ENCODE measurements at regions not wholly inside any gene's neighbourhood (a gene's known extent, or its start where the extent isn't known, plus 50 kb on each side); places are given as distances from the start of the nearest gene placed in this dataset.
"Not testable (repeated sequence)": the region's sequence is repeated elsewhere in the genome, so short reads cannot be mapped to it uniquely, and the experiment has no call there.

DNA sequence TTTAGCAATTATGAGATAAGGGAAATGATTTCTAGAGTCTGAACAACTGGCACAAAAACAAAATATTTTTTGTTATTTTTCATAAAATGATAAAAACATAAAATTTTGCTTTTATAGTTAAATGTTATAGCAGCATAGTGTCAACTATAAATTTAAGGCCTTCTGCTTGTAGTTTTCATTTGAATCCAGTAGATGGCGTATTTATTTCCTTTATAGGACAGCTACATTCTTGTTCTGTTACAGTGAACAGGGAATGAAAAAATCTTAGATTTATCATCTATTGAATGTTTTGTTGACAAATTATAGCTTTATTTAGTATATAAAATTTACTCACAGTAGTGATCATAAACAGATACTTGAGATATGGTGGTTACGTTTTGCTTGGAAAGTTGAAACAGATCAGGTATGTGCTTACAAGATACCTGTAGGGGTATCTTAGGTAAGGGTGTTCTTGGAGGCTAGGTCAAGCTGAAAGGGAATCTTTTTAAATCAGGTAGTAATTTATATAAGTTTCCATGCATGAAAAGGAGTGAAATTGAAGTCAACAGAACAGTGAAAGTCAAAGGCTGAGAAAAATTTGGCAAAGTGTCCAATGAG, 239.3 kb upstream of the GRIN3A start:
- no peak for DNase-seq (ENCODE audit: low spot score)

DNA sequence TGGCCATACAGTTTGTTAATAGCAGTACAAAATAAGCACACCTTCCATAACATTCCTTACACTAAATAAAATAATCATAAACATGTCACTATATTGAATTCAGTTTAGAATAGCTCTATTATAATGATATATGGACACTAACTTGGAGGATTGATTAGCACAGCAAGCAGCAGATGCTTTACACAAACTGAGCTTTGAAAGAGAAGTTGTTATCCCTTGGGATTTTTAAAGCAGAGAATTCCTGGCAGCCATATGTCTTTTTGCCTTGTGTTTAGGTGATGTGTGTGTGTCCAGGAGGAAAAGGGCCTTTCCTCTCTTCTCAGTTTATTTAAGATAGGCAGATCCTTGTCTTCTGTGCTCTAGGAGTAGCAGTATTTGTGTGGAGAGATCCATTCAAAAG, 232.2 kb upstream of the GRIN3A start:
- no peak for DNase-seq (ENCODE audit: low spot score)

DNA sequence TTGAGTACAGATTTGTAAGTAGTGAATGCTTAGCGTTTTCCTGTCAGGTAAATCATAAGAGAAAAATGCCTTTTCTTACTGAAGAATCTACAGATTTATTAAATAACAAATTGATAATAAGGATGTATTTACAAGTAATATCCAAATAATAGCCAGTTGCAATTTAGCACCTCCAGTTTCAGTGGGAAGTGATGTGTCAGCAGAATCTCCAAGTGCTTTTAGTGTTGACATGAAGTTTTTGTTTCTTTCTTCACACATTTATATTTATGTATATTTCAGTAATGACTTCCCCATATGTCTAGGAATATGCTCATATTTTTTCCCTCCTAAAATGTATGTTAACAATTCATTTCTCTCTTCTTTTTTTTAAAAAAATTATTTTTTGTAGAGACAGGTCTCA, 229.9 kb upstream of the GRIN3A start:
- DNase-seq (ENCODE audit: low spot score), result no peak

DNA sequence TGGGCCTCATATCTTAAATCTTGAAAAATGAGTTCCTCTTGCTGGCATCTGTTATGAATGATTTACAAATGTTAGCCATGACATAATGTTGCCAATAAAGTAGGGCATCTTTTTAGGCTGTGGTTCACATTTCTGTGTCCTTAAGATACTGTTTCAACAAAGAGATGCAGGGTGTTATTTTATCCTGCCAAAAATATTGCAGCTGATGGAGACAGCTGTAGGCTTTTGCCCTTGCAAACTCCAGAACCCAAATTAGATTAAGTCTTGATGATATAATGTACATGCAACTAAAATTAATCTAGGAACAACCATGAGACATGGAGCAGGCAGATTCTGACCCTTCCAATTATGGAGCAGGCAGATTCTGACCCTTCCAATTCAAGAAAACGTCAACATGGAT, 228.2 kb upstream of the GRIN3A start:
- DNase-seq (ENCODE audit: low spot score), result no peak

DNA sequence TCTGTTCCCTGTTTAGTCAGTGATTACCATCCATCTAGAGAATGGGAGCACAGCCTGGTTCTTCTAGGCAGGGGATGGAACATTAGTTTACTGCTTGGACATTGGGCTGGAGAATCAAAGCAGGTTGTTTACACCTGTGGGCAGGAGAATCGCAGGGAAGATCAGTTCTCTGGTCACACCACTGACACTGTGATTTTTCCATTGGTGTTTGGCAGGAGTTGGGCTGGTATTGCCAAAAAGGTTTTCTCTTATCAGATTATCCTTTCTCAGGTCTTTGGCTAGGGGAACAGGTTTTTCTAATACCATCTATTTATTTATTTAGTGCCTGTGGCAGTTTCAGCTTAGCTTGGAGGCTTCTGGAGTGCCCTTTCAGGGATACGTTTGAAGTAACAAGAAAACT, 219.3 kb upstream of the GRIN3A start:
- no peak for DNase-seq (ENCODE audit: low spot score)

DNA sequence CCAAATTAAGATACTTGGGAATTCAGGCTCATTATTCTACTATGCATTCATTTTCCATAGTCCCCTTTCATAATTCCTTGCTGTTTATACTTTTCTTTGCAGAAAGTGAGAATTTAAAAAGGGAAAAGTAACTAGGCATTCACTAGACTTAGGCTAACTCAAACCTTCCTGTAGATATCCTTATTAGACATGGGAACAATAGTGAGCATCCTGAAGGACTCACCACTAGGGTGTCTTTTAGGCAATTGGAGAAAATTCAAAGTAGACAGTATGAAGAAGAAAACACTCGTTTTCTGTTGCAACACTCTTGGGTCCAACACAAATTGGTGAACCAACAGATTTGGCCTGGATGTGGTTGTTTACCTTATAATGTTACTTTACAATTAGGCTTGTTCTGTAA, 213.2 kb upstream of the GRIN3A start:
- no peak for DNase-seq (ENCODE audit: low spot score)

DNA sequence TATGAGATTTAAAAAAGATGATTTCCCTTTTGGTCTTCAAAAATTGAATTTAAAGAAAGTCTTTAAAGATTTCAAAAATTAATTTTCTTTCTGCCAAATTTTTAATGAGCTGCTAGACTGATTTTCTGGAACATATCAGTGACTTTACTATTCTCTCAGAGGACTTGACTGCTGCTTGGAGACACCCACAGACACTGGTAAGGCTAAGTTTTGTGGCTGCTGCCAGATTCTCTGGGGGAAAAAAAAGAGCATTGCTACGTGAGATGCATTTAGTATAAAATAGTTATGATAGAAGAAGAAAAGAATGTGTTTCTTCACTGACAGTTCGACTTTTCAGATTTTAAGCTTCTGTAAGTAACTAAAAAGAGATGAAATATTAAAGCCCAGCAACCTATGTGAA, 193.3 kb upstream of the GRIN3A start:
- no peak for DNase-seq (ENCODE audit: low spot score)

DNA sequence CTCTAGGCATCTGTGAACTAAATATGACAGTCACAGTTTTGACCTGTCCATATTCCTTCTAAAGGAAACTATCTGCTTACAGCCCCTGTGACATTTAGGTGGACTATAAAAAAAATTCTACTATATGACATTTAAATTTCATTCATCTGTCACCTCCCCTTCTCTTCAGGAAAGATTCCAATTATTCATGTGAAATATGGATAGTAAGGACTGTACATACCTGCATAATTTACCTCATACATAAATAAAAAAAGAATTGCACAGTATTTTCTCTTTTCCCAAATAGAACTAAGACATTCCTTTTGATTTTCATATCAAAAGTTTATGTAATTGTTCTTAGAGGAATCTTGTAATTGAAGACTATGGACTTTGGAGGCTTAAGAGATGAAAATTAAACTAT, 192.3 kb upstream of the GRIN3A start:
- no peak for DNase-seq (ENCODE audit: low spot score)

DNA sequence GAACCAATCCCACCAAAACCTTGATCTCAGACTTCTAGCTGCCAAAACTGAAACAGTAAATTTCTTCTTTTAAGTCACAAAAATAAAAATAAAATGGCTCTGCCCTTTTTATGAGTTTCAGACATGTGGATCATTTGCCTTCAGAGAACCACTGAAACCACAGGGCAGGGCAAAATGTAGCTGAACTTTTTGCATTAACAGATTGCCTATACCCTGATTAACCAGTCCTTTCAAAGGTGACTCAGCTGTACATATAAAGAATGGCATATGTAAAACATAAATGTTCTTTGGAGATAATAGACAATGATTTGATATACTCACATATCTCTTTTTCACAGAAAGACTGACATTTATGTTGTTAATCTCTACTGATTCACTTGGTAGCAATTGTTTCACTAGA, 187.1 kb upstream of the GRIN3A start:
- DNase-seq (ENCODE audit: low spot score), result no peak

DNA sequence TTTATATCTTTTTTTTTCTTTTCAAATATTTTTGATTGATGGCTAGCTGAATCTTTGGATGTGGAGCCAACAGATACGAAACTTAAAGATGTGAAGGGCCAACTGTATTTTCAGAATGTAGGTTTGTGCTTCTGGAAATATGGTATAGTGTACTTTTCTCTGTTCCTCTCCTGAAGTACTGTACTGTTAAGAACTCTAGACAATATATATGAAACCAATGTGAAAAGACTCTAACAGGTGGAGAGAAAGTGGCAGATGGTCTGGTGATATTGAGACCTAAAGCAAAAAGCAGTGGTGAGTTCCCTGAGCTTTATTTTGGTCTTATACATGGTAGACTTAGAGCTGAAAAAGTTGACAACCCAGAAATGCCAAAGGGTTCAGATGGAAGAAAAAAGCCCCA, 185.0 kb upstream of the GRIN3A start:
- no peak for DNase-seq (ENCODE audit: low spot score)

DNA sequence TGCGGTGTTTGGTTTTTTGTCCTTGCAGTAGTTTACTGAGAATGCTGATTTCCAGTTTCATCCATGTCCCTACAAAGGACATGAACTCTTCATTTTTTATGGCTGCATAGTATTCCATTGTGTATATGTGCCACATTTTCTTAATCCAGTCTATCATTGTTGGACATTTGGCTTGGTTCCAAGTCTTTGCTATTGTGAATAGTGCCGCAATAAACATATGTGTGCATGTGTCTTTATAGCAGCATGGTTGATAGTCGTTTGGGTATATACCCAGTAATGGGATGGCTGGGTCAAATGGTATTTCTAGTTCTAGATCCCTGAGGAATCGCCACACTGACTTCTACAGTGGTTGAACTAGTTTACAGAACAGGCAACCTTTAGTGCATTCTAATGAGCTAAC, 178.5 kb upstream of the GRIN3A start:
- not testable (repeated sequence) for DNase-seq (ENCODE audit: low spot score)

DNA sequence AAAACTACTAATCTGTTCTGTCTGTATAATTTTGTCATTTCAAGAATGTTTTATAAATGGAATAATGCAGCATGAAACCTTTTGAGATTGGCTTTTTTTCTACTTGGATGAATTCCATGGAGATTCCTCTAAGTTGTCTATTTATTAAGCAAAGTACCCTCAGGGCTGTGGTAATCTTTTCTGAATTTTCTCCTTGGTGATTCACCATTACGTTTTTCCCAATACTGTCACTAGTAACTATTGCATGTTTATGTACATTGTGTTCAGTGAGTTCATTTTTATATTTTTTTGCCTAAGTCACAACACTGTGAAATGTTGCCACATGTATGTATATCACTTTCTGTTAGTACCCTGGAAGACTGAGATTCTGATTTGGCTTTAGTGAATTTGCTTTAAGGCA, 177.0 kb upstream of the GRIN3A start:
- no peak for DNase-seq (ENCODE audit: low spot score)

DNA sequence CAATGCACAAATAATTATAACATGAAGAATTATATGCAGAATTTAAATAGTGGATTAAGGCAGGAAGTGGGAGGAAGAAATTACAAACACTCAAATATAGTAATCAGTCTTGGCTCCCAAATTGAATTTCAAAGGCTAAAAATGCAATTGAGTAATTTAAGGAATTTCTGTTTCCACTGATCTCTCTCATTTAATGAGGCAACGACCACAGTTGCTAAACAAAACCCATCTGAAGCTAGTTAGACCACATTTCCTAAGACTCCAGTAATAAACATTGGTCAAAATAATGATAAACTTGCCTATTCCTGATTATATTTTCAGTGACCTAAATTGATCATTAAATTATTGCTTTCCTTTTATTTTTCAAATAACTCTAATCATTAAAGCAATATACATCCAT, 174.3 kb upstream of the GRIN3A start:
- no peak for DNase-seq (ENCODE audit: low spot score)

DNA sequence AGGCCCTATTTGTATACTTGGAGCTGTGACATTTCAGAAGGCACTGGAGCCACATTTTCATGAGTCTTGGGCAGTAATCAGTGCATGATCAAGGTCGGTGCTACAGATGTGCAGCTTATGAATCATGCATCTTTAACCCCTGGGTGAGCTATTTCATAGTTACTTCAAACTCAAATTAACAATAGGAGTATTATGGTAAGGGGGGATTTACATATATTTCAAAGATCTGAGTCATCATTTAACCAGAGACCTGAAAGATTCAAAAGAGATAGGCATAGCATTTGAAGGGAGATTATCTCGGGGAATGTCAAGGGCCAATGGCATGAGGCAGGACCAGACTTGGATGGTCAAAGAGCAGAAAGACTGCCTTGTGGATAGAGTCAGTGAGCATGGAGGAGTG, 169.0 kb upstream of the GRIN3A start:
- DNase-seq (ENCODE audit: low spot score), result no peak

DNA sequence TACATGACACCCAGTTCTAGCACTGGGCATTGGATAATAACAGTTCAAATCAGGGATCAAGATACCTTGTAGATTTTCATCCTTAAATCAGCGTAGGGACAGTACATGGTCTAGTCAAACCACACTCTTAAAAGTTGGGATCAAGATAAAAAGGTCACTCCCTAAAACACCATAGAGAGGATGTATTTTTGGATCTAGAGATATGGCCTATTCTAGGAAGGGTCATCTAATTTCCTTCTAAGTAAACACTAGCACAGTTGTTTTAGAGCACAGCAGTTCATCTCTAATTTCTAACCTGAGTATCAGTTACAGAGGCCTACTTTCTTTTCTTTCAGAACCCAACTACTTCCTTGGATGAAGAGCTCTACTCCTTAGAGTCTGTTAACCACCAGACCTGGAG, 166.4 kb upstream of the GRIN3A start:
- no peak for DNase-seq (ENCODE audit: low spot score)

DNA sequence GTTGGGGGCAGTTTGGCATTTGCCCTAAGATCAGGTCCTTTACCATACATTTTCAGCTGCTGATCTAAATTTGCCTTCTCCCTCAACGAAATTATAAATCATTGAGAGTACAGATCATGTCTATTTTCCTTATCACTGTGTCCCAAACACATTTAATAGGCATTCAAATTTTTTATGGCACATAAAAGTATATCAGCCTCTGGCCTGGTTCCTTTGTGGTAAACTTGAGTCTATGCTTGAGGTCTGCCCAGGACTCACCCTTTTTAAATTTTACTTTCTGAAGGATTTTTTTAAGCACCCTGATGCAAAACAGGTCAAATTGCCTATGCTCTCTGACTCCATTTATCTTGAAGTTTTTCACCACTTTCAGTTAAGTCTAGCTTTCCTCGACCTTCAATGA, 163.6 kb upstream of the GRIN3A start:
- no peak for DNase-seq (ENCODE audit: low spot score)

DNA sequence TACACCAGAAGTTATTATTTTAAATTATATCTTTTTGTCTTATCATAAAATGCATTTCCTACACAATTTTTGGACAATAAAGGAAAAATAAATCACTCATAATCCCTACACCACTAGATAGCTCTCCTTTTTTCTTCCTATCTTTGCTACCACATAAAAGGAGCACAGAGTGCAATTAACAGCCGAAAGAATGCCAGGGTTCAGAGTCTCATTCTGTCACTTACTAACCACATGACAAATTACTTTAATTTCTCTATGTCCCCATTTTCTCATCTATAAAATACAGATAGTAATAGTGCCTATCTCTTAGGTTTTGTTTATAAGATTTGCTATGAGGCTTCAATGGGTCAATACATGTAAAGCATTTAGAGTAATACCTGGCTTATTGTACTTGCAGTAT, 158.7 kb upstream of the GRIN3A start:
- DNase-seq (ENCODE audit: low spot score), result no peak

DNA sequence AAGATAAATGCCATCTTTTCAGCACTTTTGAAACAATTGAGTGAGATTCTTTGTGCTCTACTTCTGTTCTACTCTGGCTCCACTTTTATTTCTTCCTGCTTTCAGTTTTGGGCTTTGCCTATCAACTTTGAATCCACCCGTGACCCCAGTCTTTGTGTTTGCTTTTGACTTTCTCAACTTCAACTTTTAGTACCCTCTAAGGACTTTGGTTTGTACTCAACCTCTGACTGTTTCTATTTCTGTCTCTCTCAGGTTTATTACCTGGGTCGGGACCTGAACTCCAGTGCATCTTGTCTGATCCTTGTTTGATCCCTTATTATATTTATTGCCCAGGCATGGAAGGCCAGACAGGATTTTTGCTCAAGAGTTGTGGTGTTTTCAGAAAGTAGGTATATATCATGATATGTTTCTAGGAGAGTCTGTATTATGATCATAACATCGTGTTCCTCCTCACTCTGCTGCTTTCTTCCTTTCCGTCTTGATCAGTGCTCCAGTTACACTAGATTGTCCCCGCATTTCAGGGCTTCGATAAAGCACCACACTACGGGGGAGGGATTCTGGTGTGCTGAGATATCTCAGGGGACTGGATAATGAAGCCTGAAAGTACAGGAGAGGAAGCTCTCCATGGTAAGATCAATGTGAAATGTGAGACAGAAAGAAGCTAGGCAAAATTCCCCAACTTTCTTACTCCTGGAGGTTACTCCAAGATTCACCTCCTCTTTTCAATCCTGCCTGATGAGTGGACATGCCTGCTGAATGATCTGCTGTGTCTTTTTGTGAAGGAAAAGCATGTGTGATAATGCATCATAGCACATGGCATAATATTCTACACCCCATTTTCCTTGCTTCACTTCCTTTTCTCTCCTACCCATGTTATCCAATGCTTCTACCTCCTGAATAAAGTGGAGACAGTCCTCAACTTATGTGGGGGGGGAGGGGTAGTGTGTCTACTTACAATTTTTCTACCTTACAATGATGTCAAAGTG, 155.5 kb upstream of the GRIN3A start:
- DNase-seq (ENCODE audit: low spot score), result no peak

DNA sequence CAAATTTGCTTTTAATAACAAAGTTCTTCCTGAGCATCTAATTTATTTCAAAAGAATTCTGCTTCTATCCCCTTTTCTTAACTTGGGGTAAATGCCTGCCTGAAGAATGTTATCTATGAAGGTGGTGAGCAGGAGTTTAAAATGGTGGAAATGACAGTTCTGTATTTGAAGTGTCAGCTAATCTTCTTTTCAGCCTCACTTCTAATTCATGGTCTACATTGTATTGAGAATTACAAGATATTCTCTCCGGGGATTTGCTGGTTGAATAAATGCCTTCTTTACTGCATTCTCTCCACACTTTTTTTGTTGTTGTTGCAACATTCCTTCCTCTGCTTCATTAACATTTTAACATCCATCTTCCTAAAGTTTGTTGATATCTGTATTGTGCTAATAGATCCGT, 143.1 kb upstream of the GRIN3A start:
- DNase-seq (ENCODE audit: low spot score), result no peak

DNA sequence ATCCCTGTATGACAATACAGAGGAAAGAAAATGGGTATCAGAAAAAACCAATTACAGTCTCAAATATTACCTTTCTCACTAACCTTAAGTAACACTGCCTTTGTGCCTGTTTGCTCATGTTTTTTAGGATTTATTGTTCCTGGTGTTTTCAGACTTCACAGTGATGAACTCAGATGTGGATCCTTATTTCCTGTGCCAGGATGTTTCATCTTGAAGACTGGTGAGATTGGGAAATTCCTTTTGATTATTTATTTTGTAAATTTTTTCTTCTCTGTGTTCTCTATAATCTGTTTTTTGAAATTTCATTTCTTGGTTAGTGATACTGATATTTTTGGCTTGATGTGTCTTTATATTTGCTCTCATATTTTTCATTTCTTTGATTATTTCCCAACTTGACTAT, 142.4 kb upstream of the GRIN3A start:
- DNase-seq (ENCODE audit: low spot score), result no peak

DNA sequence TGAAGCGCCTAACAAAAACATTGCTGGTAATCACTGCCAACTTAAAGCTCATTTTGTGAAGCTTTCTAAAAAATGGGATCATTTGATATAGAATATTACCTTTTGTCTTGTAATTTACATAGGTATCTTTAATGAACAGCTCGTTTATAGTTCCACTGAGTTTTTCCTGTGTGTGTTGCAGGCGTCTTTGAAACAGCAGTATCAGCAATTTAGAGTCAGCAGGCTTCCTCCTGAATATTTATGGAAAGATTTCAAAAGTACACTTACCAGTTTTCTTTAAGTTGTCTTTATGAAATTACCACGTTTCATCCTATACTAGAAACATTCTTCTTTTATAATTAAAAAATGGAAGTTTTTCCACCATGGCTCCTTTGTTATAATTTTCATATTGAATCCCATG, 140.3 kb upstream of the GRIN3A start:
- no peak for DNase-seq (ENCODE audit: low spot score)

DNA sequence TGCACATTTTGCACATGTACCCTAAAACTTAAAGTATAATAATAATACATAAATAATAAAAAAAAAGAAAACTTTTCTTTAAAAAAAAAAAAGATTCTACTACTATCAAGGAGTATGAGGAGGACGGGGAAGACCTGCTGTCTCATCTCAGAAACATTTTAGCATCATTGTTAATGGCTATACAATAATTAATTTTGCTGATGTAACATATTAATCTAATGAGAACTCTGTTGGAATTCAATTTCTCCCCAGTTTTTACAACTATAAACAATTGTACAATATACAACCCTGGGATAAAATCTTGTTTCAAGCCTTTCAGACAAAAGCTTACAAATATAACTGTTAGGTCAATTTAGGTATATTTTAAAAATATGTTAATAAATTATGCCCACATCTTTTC, 139.0 kb upstream of the GRIN3A start:
- no peak for DNase-seq (ENCODE audit: low spot score)

DNA sequence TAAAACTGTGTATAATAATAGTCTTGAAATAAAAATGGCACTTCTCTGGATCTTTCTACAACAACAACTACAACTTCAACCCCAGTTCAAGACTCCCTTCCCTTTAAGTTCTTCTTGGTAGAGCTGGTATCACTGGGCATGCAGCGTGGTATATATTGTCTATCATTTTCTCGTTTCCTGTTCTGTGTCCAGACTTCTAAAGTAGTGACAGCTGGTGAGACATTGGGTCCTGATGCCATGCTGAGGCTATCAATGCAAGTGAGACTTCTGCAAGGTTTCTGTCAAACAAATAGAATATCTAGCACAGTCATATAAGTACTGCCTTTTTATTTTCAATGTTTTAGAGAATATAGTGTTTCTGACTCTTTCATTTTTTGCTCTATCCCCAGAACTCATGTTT, 123.0 kb upstream of the GRIN3A start:
- DNase-seq (ENCODE audit: low spot score), result no peak

DNA sequence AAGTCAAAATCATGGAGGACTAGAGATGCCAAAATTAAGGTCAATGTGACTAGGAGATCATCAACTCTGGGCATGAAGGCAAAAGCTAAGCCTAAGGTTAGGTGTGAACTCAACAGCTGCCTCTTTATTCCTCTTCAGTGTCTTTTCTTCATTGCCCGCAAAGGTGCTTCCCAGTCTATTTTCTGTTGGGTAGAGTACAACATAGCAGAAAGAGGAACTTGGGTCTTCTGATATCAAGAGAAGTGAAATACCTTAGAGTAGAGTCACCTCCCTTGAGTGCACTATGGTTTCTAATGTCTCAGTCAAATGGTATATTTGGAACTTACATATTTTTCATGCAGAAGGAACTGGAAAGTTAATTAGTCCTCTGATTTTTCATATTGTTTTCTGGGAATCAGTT, 122.5 kb upstream of the GRIN3A start:
- no peak for DNase-seq (ENCODE audit: low spot score)

Measured in mucosa of gallbladder (tissue), 1 donor.